HG02970 (cell line): ENCODE measurements at regions not wholly inside any gene's neighbourhood (a gene's known extent, or its start where the extent isn't known, plus 50 kb on each side); places are given as distances from the start of the nearest gene placed in this dataset.

Source experiments
- ATAC-seq: cut with Tn5 transposase; IDR thresholded peaks from one replicate; pipeline ENCODE4 v1.9.1; 2021; ENCODE audit warnings: mild to moderate bottlenecking, moderate library complexity, moderate number of reproducible peaks; ENCODE audit not compliant: unreplicated experiment, low FRiP score

- ATAC-seq: no peak
Observed at GRCh38 chr18:65567372-65567771, 183.4 kb upstream of the CDH7 start.

GRCh38 chr18:65548316-65548715 is 202.5 kb upstream of the CDH7 start:
- no peak for ATAC-seq

GRCh38 chr18:65547046-65547445 is 203.8 kb upstream of the CDH7 start:
- no peak for ATAC-seq

GRCh38 chr18:65544701-65545100 is 206.1 kb upstream of the CDH7 start:
- no peak for ATAC-seq

GRCh38 chr18:65527879-65528633 is 222.8 kb upstream of the CDH7 start:
- ATAC-seq: no peak

GRCh38 chr18:65526099-65526498 is 224.7 kb upstream of the CDH7 start:
- ATAC-seq: no peak

GRCh38 chr18:65523461-65523860 is 227.4 kb upstream of the CDH7 start:
- no peak for ATAC-seq

GRCh38 chr18:65522907-65523306 is 227.9 kb upstream of the CDH7 start:
- no peak for ATAC-seq

- no peak for ATAC-seq
Observed at GRCh38 chr18:65516209-65516608, 234.6 kb upstream of the CDH7 start.

GRCh38 chr18:65498605-65499004 is 252.2 kb upstream of the CDH7 start:
- ATAC-seq: no peak

- no peak for ATAC-seq
Observed at GRCh38 chr18:65487569-65487968, 263.2 kb upstream of the CDH7 start.

- ATAC-seq: no peak
Observed at GRCh38 chr18:65477455-65477854, 273.4 kb upstream of the CDH7 start.

- no peak for ATAC-seq
Observed at GRCh38 chr18:65468881-65469280, 281.9 kb upstream of the CDH7 start.

GRCh38 chr18:65464361-65464760 is 286.5 kb upstream of the CDH7 start:
- no peak for ATAC-seq

- ATAC-seq: no peak
Observed at GRCh38 chr18:65459741-65460140, 291.1 kb upstream of the CDH7 start.

GRCh38 chr18:65458871-65459270 is 291.9 kb upstream of the CDH7 start:
- ATAC-seq: no peak

- ATAC-seq: no peak
Observed at GRCh38 chr18:65439188-65439587, 311.6 kb upstream of the CDH7 start.

- ATAC-seq: no peak
Observed at GRCh38 chr18:65436430-65436829, 314.4 kb upstream of the CDH7 start.

- ATAC-seq: no peak
Observed at GRCh38 chr18:65435534-65435933, 315.3 kb upstream of the CDH7 start.

GRCh38 chr18:65429601-65430000 is 321.2 kb upstream of the CDH7 start:
- no peak for ATAC-seq

GRCh38 chr18:65425366-65425765 is 325.4 kb upstream of the CDH7 start:
- ATAC-seq: no peak

- ATAC-seq: no peak
Observed at GRCh38 chr18:65423776-65424175, 327.0 kb upstream of the CDH7 start.
